ENCODE measurements at regions not wholly inside any gene's neighbourhood (a gene's known extent, or its start where the extent isn't known, plus 50 kb on each side); places are given as distances from the start of the nearest gene placed in this dataset.

DNA sequence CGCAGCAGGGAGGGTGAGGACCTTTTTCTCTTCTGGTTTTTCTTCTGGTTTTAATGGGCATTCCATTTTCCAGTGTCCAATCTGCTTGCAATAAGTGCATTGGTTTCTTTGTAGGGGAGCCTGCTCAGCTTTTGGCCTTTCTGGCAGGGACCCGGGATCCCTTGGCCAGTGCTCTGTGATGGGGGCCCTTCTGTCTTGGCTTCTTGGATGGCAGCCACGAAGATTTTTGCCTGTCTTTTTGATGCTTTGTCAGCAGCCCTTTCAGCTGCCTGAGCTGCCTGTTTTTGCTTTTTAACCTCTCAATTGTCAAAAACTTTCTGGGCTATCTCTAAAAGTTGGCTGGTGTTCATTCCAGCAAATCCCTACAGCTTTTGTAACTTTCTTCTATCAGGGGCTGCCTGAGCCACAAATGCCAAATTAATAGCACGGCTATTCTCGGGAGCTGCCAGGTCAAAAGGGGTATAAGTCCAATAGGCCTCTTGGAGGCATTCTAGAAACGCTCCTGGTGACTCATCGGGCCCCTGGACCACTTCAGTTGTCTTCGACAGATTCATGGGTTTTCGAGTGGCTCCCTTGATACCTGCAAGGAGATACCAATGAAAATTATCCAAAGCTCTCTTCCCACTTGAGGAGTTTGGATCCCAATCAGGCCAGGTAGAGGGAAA is 179.9 kb upstream of the MBL2 start:
- Histone ChIP-seq H3K4me1 (ENCODE audit: insufficient read depth, low read length) (no peaks in the 10 kb centered on the region), H3K27me3 (ENCODE audit: insufficient read depth, low read length, poor library complexity) (no peaks in the 10 kb centered on the region), H3K9me3 (ENCODE audit: insufficient read depth, low read length, severe bottlenecking) (peaks cover 10% of the 10 kb centered on the region), H2AFZ (ENCODE audit: low read depth, low read length) (no peak overlapping the region), H3K27ac (ENCODE audit: low read length) (no peak overlapping the region), H3K9ac (ENCODE audit: low read depth, low read length) (no peak overlapping the region), H3K4me3 (ENCODE audit: low read depth in 1 of 2, low read length in 2 of 2) (no peak overlapping the region), H3K36me3 (ENCODE audit: insufficient read depth, low read length) (no peaks in the 10 kb centered on the region), H3K4me2 (ENCODE audit: insufficient read depth, low read length) (no peak overlapping the region), H4K20me1 (ENCODE audit: insufficient read depth, low read length) (no peaks in the 10 kb centered on the region), H3K79me2 (ENCODE audit: insufficient read depth, low read length) (no peaks in the 10 kb centered on the region)
- no peak for DNase-seq
- ATAC-seq (ENCODE audit: insufficient read depth, low read depth): no peak
- no peak for TF ChIP-seq CTCF (IDR thresholded peaks at IDR 0.05; ENCODE audit: borderline replicate concordance, extremely low read depth, low read length, poor library complexity, severe bottlenecking)
- TF ChIP-seq EZH2 (IDR thresholded peaks at IDR 0.05; ENCODE audit: borderline replicate concordance, low read depth, low read length, severe bottlenecking): no peak

DNA sequence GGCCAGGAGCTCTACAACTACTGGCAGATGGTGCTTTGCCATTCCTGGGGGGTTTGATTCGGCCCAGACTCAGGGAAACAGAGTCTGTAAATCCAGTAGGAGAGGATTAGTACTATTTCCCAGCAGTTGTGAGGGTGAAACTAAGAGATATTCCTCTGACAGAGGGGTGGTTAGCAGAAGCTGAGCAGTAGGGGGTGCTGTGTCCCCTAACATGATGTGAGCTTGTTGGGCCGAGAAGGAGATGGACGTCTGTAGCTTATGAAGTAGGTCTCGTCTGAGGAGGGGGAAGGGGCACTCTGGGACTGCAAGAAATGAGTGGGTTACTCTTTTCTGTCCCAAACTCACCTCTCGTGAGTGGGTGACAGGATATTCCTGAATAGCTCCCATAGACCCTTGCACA is 179.2 kb upstream of the MBL2 start:
- Histone ChIP-seq H3K9me3 (ENCODE audit: insufficient read depth, low read length, severe bottlenecking) (peaks cover 10% of the 10 kb centered on the region), H3K4me1 (ENCODE audit: insufficient read depth, low read length) (no peaks in the 10 kb centered on the region), H2AFZ (ENCODE audit: low read depth, low read length) (no peak overlapping the region), H3K4me3 (ENCODE audit: low read depth in 1 of 2, low read length in 2 of 2) (no peak overlapping the region), H3K27me3 (ENCODE audit: insufficient read depth, low read length, poor library complexity) (no peaks in the 10 kb centered on the region), H4K20me1 (ENCODE audit: insufficient read depth, low read length) (no peaks in the 10 kb centered on the region), H3K36me3 (ENCODE audit: insufficient read depth, low read length) (no peaks in the 10 kb centered on the region), H3K9ac (ENCODE audit: low read depth, low read length) (no peak overlapping the region), H3K79me2 (ENCODE audit: insufficient read depth, low read length) (no peaks in the 10 kb centered on the region), H3K4me2 (ENCODE audit: insufficient read depth, low read length) (no peak overlapping the region), H3K27ac (ENCODE audit: low read length) (no peak overlapping the region)
- DNase-seq (no peak), ATAC-seq (ENCODE audit: insufficient read depth, low read depth) (no peak)
- TF ChIP-seq EZH2 (IDR thresholded peaks at IDR 0.05; ENCODE audit: borderline replicate concordance, low read depth, low read length, severe bottlenecking) (no peak), CTCF (IDR thresholded peaks at IDR 0.05; ENCODE audit: borderline replicate concordance, extremely low read depth, low read length, poor library complexity, severe bottlenecking) (peak; percentile 15)

GRCh38 chr10:52950578-52950977 is 178.0 kb upstream of the MBL2 start:
- no peak overlapping the region for H2AFZ ChIP-seq (ENCODE audit: low read depth, low read length)
- peaks cover 10% of the 10 kb centered on the region for H3K9me3 ChIP-seq (ENCODE audit: insufficient read depth, low read length, severe bottlenecking)
- no peak for DNase-seq
- no peak overlapping the region for H3K4me2 ChIP-seq (ENCODE audit: insufficient read depth, low read length)
- H3K27ac ChIP-seq (ENCODE audit: low read length): no peak overlapping the region
- H3K9ac ChIP-seq (ENCODE audit: low read depth, low read length): no peak overlapping the region
- no peaks in the 10 kb centered on the region for H3K27me3 ChIP-seq (ENCODE audit: insufficient read depth, low read length, poor library complexity)
- H3K79me2 ChIP-seq (ENCODE audit: insufficient read depth, low read length): no peaks in the 10 kb centered on the region
- H3K36me3 ChIP-seq (ENCODE audit: insufficient read depth, low read length): no peaks in the 10 kb centered on the region
- H3K4me1 ChIP-seq (ENCODE audit: insufficient read depth, low read length): no peaks in the 10 kb centered on the region
- H3K4me3 ChIP-seq (ENCODE audit: low read depth in 1 of 2, low read length in 2 of 2): no peak overlapping the region
- no peak for ATAC-seq (ENCODE audit: insufficient read depth, low read depth)
- no peaks in the 10 kb centered on the region for H4K20me1 ChIP-seq (ENCODE audit: insufficient read depth, low read length)
- TF ChIP-seq EZH2 (IDR thresholded peaks at IDR 0.05; ENCODE audit: borderline replicate concordance, low read depth, low read length, severe bottlenecking) (no peak), CTCF (IDR thresholded peaks at IDR 0.05; ENCODE audit: borderline replicate concordance, extremely low read depth, low read length, poor library complexity, severe bottlenecking) (no peak)
